ENCODE measurements at regions not wholly inside any gene's neighbourhood (a gene's known extent, or its start where the extent isn't known, plus 50 kb on each side); places are given as distances from the start of the nearest gene placed in this dataset.

GRCh38 chr13:50123862-50124535, 108.8 kb downstream of the KCNRG start:
- peak overlapping the region; percentile 78 to 99 for H3K9ac ChIP-seq (ENCODE audit: insufficient read depth in 1 of 2, low read length in 2 of 2)
- H3K27ac ChIP-seq (ENCODE audit: low read depth in 1 of 2, low read length in 1 of 2) = peak overlapping the region; percentile 99 to 100
- no peaks in the 10 kb centered on the region for H3K9me3 ChIP-seq (ENCODE audit: control insufficient read depth in 4 of 4, insufficient read depth in 3 of 4, low read length in 3 of 4)
- peak; percentile 76 for ATAC-seq (ENCODE audit: insufficient read depth, low FRiP score)
- H3K4me3 ChIP-seq = peak overlapping the region; percentile 64
- DNase-seq = no peak
- H3K36me3 ChIP-seq (ENCODE audit: control insufficient read depth in 4 of 4, insufficient read depth in 4 of 4, low read length in 4 of 4) = peaks cover 0 to 6% (median under 1%) of the 10 kb centered on the region in 4 donors
- TF ChIP-seq CTCF (IDR thresholded peaks at IDR 0.05; ENCODE audit: control extremely low read depth, extremely low read depth) = no peak
- H3K4me1 ChIP-seq (ENCODE audit: control insufficient read depth in 5 of 5, insufficient read depth in 5 of 5, low read length in 5 of 5) = peaks cover 11 to 52% (median 14%) of the 10 kb centered on the region in 5 donors
- 0% methylated on average over 45 to 69 of the region's 69 CpGs for WGBS, 2 donors
- peaks cover 0 to 14% (median 13%) of the 10 kb centered on the region in 3 donors for H3K27me3 ChIP-seq (ENCODE audit: control insufficient read depth in 3 of 3, insufficient read depth in 3 of 3, low read length in 2 of 3)

- 0 to 1% methylated on average over 63 to 78 of the region's 78 CpGs for WGBS, 2 donors
- Histone ChIP-seq H3K27ac (ENCODE audit: low read depth in 1 of 2, low read length in 1 of 2) (peak overlapping the region; percentile 98 to 100), H3K4me3 (peak overlapping the region; percentile 97), H3K9me3 (ENCODE audit: control insufficient read depth in 4 of 4, insufficient read depth in 3 of 4, low read length in 3 of 4) (peaks cover 0 to 3% (median 0%) of the 10 kb centered on the region in 4 donors), H3K27me3 (ENCODE audit: control insufficient read depth in 3 of 3, insufficient read depth in 3 of 3, low read length in 2 of 3) (peaks cover 0 to 21% (median 20%) of the 10 kb centered on the region in 3 donors), H3K36me3 (ENCODE audit: control insufficient read depth in 4 of 4, insufficient read depth in 4 of 4, low read length in 4 of 4) (peaks cover 0 to 6% (median under 1%) of the 10 kb centered on the region in 4 donors), H3K9ac (ENCODE audit: insufficient read depth in 1 of 2, low read length in 2 of 2) (peak overlapping the region; percentile 78 to 89), H3K4me1 (ENCODE audit: control insufficient read depth in 5 of 5, insufficient read depth in 5 of 5, low read length in 5 of 5) (peaks cover 11 to 55% (median 12%) of the 10 kb centered on the region in 5 donors)
- no peak for TF ChIP-seq CTCF (IDR thresholded peaks at IDR 0.05; ENCODE audit: control extremely low read depth, extremely low read depth)
- ATAC-seq (ENCODE audit: insufficient read depth, low FRiP score) = peak; percentile 57
- DNase-seq = peak; percentile 97 to 99 (median 98)
Observed at GRCh38 chr13:50124536-50125303, 109.5 kb downstream of the KCNRG start.

GRCh38 chr13:50125304-50125553, 110.0 kb downstream of the KCNRG start:
- H3K9me3 ChIP-seq (ENCODE audit: control insufficient read depth in 4 of 4, insufficient read depth in 3 of 4, low read length in 3 of 4) = peaks cover 0 to 3% (median 0%) of the 10 kb centered on the region in 4 donors
- WGBS, 2 donors = 1% methylated on average over 22 to 31 of the region's 31 CpGs
- peak overlapping the region; percentile 97 for H3K4me3 ChIP-seq
- H3K9ac ChIP-seq (ENCODE audit: insufficient read depth in 1 of 2, low read length in 2 of 2) = peak overlapping the region; percentile 32 to 89
- peaks cover 10 to 55% (median 12%) of the 10 kb centered on the region in 5 donors for H3K4me1 ChIP-seq (ENCODE audit: control insufficient read depth in 5 of 5, insufficient read depth in 5 of 5, low read length in 5 of 5)
- no peak for TF ChIP-seq CTCF (IDR thresholded peaks at IDR 0.05; ENCODE audit: control extremely low read depth, extremely low read depth)
- peak overlapping the region; percentile 98 to 100 for H3K27ac ChIP-seq (ENCODE audit: low read depth in 1 of 2, low read length in 1 of 2)
- peaks cover 0 to 6% (median under 1%) of the 10 kb centered on the region in 4 donors for H3K36me3 ChIP-seq (ENCODE audit: control insufficient read depth in 4 of 4, insufficient read depth in 4 of 4, low read length in 4 of 4)
- DNase-seq = no peak
- H3K27me3 ChIP-seq (ENCODE audit: control insufficient read depth in 3 of 3, insufficient read depth in 3 of 3, low read length in 2 of 3) = peaks cover 0 to 25% (median 21%) of the 10 kb centered on the region in 3 donors
- ATAC-seq (ENCODE audit: insufficient read depth, low FRiP score) = peak; percentile 0

All from lung (tissue), 11 donors.